ENCODE measurements at regions not wholly inside any gene's neighbourhood (a gene's known extent, or its start where the extent isn't known, plus 50 kb on each side); places are given as distances from the start of the nearest gene placed in this dataset.

DNA sequence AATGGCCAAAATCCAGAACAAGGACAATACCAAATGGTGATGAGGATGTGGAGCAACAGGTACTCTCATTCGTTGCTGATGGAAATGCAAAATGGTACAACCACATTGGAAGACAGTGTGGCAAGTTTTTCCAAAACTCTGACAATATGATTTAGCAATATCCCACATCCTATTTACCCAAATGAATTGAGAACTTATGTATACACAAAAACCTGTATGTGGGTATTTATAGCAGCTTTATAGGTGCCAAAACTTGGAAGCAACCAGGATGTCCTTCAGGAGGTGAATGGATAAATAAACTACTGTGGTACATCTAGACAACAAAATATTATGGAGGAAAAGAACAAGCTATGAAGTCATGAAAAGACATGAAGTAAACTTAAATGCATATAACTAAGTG, 156.5 kb downstream of the TFAP2A start:
- TF ChIP-seq, protein P1, sequence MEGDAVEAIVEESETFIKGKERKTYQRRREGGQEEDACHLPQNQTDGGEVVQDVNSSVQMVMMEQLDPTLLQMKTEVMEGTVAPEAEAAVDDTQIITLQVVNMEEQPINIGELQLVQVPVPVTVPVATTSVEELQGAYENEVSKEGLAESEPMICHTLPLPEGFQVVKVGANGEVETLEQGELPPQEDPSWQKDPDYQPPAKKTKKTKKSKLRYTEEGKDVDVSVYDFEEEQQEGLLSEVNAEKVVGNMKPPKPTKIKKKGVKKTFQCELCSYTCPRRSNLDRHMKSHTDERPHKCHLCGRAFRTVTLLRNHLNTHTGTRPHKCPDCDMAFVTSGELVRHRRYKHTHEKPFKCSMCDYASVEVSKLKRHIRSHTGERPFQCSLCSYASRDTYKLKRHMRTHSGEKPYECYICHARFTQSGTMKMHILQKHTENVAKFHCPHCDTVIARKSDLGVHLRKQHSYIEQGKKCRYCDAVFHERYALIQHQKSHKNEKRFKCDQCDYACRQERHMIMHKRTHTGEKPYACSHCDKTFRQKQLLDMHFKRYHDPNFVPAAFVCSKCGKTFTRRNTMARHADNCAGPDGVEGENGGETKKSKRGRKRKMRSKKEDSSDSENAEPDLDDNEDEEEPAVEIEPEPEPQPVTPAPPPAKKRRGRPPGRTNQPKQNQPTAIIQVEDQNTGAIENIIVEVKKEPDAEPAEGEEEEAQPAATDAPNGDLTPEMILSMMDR (IDR thresholded peaks at IDR 0.05 in 4 of 5, conservative IDR thresholded peaks at IDR 0.05 in 1 of 5) = no peak
- no peak for TF ChIP-seq POLR2A (IDR thresholded peaks at IDR 0.05)

Data from gastrocnemius medialis (tissue), 4 donors.